ENCODE measurements at regions not wholly inside any gene's neighbourhood (a gene's known extent, or its start where the extent isn't known, plus 50 kb on each side); places are given as distances from the start of the nearest gene placed in this dataset.
"Not testable (repeated sequence)": the region's sequence is repeated elsewhere in the genome, so short reads cannot be mapped to it uniquely, and the experiment has no call there.

DNA sequence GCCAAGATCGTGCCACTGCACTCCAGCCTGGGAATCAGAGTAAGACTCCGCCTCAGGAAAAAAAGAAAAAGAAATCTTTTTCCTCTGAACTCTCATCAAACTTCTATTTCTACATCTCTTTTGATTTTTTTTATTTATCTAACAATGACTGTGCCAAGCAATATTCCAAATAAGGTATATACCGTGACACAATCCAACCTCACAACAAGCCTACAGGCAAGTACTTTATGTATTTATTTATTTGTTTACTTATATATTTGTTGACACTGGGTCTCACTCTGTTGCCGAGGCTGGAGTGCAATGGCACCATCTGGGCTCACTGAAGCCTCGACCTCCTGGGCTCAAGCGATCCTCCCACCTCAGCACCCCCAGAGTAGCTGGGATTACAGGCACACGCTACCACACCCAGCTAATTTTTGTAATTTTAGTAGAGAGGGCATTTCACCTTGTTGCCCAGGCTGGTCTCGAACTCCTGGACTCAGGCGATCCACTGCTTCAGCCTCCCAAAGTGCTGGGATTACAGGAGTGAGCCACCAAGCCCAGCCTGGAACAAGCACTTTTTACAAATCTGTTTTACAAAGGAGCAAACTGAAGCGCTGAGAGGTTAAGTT, 94.9 kb upstream of the CHD2 start:
- no peak for DNase-seq

DNA sequence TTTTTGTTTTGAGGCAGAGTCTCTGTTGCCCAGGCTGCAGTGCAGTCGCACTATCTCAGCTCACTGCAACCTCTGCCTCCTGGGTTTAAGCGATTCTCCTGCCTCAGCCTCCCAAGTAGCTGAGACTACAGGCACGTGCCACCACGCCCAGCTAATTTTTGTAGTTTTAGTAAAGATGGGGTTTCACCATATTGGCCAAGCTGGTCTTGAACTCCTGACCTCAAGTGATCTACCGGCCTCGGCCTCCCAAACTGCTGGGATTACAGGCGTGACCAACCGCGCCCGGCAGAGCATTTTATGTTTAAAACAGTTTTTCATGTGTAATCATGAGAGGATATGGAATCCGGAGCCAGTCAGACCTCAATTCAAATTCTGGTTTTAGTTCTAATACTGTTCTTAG, 94.0 kb upstream of the CHD2 start:
- not testable (repeated sequence) for DNase-seq

DNA sequence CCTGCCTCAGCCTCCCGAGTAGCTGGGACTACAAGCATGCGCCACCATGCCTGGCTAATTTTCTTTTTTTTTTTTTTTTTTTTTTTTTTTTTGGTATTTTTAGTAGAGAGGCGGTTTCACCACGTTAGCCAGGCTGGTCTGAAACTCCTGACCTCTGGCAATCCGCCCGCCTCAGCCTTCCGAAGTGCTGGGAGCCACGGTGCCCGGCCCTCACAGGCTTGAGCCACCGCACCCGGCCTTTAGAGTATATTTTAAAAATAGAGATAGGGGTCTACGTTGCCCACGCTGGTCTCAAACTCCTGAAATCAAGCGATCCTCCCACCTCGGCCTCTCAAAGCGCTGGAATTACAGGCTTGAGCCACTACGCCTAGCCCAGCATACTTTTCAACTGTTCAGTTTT, 93.4 kb upstream of the CHD2 start:
- DNase-seq, result no peak

- no peak for DNase-seq
These were observed 92.1 kb upstream of the CHD2 start for GRCh38 chr15:92807971-92808571.

- peak in 1 of 4 experiments; percentile 5 for DNase-seq
These were observed 91.5 kb upstream of the CHD2 start for GRCh38 chr15:92808598-92809063.

DNA sequence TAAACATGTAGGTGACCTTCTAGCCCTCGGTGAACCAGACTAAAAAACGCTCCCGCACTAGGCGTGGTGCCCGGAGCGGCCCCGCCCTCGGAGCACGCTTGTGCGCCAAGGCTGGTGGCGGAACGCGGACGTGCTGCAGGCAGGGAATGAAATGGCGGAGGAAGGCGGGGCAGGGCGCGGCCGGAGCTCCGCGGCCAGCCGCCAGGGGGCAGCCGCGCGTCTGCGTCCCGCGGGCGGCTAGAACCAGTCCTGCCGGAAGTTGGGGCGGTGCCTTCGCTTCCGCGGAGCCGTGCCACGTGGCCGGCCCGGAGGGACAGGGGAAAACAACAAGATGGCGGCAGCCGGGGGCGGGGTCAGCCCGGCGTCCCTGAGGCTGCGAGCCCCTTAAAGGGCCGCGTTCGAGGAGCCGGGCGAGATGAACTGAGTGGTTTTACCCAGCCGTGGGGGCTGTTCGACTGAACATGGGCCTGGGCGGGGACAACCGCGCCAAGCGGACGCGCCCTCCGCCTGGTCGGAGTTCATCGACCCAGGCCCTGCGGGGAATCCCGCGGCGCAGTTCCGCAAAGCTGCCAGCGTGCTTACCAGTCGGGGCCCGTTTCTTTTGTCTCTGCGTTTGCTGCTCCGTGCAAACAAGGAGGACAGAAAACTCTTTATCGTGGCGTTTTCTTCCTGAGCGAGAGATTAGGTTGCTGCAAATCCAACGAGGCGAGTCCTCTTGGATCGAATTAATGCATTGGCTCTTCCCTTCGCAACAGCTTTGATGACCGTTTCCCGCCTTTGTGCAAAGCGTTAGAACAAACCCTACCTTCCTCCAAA, 90.9 kb upstream of the CHD2 start:
- DNase-seq, result peak; percentile 94 to 99 (median 96)

- no peak for DNase-seq
These were observed 90.2 kb upstream of the CHD2 start for GRCh38 chr15:92809880-92810361.

GRCh38 chr15:92810418-92811138, 89.5 kb upstream of the CHD2 start:
- DNase-seq, result no peak

DNA sequence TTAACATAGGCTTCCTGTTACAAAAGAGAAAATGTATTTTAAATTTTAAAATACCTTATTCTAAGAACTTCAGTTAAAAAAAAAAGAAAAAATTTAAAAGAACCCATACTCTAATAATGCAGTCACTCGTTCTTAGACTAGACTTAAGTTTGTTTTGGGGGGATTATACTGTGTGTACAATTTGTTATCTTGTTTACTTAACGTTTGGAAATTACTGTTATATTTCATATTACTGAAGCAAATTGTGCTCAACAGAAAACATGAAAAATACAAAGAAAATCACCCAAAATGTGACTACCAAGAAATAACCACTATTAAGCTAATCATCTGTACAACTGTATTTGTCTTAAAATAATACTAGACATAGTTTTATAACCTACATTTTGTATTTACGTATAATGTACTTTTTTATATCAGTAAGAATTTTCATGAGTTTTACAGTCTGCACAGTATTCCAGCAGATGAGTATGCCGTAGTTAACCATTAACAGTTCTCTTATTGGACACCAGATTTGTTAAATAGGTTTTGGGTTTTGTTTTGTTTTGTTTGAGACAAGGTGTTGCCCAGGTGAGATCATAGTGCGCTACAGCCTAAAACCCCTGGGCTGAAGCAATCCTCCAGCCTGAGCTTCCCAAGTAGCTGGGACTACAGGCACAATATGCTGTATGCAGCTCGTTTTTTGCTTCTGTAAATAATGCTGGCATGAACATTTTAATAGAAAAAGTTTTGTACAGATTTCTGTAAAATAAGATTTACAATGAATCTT, 88.8 kb upstream of the CHD2 start:
- no peak for DNase-seq

- DNase-seq, result no peak
These were observed 87.9 kb upstream of the CHD2 start for GRCh38 chr15:92812271-92812670.

- DNase-seq, result no peak
These were observed 86.6 kb upstream of the CHD2 start for GRCh38 chr15:92813485-92813884.

DNA sequence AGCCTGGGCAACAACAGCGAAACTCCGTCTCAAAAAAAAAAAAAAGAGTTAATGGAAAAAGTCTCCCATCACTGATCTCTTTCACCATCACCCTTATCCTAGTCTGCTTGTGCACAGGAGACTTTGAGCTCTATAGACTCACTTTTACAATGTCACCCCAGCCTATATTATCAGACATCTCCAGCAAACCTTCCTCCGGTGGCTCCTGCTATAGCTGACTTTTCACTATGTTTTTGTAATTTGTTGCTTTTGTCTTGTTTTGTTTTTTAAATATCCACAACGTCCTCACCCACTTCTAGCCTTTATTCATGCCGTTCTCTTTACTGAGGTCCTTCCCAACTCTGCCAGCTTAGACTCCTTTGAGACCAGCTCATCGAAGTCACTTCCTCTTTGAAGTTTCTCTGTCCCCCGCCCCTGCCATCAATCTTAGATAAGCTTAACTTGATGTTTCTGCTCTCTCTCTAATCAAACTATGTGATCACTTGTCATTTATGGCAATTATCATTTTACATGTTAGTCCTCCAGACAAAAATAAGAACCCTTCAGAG, 82.7 kb upstream of the CHD2 start:
- DNase-seq, result no peak

GRCh38 chr15:92818651-92819277, 81.4 kb upstream of the CHD2 start:
- DNase-seq, result no peak

DNA sequence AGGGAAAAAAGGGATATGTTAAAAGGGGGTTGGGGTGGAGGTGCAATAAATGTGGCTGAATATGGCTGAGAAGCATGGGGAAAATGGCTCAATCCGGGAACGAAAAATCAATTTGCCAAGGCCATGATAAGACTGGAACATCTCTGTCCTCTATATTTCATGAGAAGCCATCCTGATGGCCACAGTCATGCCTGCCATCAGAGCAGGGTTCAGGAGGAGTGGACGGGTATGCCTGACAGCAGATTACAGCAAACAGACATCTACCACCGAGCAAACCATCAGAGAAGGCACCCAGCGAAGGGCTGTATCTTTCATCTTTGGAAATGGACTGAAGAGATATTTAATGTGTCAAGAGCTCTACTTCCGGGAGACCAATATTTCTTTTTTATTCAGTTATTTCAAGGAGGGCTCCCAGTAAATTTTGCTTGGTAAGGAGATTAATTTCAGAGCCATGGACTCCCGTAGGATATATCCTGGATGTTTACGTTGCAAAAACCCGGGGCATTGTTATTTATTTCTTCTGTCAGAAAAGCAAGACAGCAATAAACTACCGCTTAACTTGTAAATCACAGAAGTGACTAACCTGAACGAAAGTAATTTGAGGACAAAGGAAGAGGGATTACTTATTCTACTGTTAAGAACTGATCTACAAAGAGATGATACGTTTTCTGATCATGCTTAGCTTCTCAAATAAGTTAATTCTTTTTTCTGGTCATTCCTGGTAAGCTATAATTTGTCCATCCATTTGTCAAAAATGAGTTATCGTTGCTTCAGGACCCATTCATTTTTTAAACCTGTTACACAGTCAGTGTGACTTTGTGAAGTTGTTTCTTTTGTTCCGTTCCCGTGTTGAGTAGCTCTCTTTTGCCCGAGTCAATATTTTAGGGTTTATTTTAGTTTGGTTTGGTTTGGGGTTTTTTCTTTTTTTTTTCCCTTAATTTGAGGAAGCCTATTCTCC, 80.6 kb upstream of the CHD2 start:
- no peak for DNase-seq

- DNase-seq, result peak; percentile 55 to 69 (median 68)
These were observed 79.7 kb upstream of the CHD2 start for GRCh38 chr15:92820236-92821021.

DNA sequence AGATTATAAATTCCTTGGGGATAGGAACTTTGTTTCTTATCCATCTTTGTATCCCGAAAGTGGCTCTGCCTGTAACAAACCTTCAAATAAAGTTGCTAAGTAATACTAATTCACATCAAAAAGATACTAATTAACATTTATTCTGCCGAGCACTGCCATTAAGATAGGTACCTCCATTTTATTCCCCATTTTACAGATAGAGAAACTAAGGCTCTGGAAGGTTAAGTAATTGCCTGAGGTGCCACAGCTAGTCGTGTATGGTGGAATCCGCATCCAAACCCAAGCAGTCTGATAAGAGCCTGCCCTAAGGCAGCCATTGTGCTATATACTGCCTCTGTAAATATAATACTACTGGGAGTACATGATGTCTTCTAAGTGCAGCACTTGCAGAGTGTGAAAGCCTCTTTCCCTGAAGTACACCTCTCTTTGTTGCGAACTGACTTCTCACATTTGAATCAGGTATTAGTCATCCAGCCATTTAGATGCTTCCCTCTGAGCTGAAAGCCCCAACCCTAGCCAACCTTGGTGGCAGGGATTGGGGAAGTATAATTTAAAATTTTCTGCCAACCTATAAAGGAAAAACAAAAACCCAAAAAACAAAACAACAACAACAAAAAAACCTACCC, 78.5 kb upstream of the CHD2 start:
- DNase-seq, result no peak

DNA sequence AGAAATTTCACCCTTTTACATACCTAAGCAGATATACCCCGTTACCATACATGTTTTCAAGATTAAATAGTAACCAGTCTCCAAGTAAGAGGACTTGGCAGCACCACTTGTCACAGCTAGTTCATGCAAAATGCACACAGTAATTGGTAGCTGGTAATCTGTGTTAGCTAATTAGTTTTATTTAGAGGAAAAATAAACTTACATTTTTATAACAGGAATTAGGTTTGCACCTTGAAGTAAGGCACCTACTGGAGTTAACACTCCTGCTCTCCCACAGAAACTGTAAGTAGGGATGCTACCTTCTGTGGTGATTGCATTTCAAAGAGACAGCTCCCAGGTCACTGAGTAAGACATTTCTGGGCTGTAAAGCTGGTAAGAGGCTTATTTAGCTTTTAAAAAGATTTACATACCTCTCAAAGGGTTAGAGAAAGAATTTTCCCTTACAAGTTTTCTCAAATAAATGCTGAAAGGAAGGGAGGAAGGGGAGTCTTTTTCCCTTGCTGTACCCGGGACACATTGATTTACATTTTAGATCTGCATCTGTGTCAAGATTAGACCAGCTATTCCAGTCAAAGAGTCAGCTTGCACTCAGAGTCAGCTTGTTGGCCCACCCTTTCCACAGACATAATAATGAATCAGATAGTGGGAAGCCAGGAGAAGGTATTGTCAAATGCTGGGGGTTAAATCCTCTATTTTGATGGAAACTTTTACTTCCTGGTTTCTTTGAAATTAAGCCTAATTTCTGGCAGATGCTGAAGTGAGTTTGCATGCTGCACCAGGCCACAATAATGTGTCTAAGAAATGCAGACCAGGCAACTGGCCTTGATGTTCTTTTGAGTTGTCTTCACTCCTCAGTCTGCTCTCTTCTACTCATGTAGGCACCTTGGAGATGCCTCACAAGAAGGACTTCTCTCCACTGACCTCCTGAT, 77.6 kb upstream of the CHD2 start:
- DNase-seq, result no peak

- no peak for DNase-seq
These were observed 74.1 kb upstream of the CHD2 start for GRCh38 chr15:92825985-92826384.

Measured in activated CD4-positive, CD25-positive, alpha-beta regulatory T cell (primary cell).